ENCODE measurements at regions not wholly inside any gene's neighbourhood (a gene's known extent, or its start where the extent isn't known, plus 50 kb on each side); places are given as distances from the start of the nearest gene placed in this dataset.

- Histone ChIP-seq H3K36me3 (no peaks in the 10 kb centered on the region), H3K9me3 (no peaks in the 10 kb centered on the region), H3K4me1 (no peaks in the 10 kb centered on the region), H3K27ac (no peak overlapping the region), H3K27me3 (no peaks in the 10 kb centered on the region), H3K4me3 (no peak overlapping the region)
- TF ChIP-seq CTCF (IDR thresholded peaks at IDR 0.05) = no peak
- intact Hi-C loops (cut with DNase I) = no loop called here
- DNase-seq (ENCODE audit: low spot score in 2 of 2) = no peak
Measured at GRCh38 chr14:54192610-54193009, 204.2 kb upstream of the CDKN3 start.

- Histone ChIP-seq H3K27me3 (no peaks in the 10 kb centered on the region), H3K4me3 (no peak overlapping the region), H3K36me3 (no peaks in the 10 kb centered on the region), H3K4me1 (no peaks in the 10 kb centered on the region), H3K27ac (no peak overlapping the region), H3K9me3 (no peaks in the 10 kb centered on the region)
- DNase-seq (ENCODE audit: low spot score in 2 of 2) = no peak
- intact Hi-C loops (cut with DNase I) = no loop called here
- no peak for TF ChIP-seq CTCF (IDR thresholded peaks at IDR 0.05)
Measured at GRCh38 chr14:54193871-54194270, 202.9 kb upstream of the CDKN3 start.

GRCh38 chr14:54194501-54194900, 202.3 kb upstream of the CDKN3 start:
- TF ChIP-seq CTCF (IDR thresholded peaks at IDR 0.05) = no peak
- no peaks in the 10 kb centered on the region for H3K4me1 ChIP-seq
- H3K9me3 ChIP-seq = no peaks in the 10 kb centered on the region
- no peak overlapping the region for H3K4me3 ChIP-seq
- DNase-seq (ENCODE audit: low spot score in 2 of 2) = no peak
- no peaks in the 10 kb centered on the region for H3K27me3 ChIP-seq
- H3K36me3 ChIP-seq = no peaks in the 10 kb centered on the region
- intact Hi-C loops (cut with DNase I) = no loop called here
- H3K27ac ChIP-seq = no peak overlapping the region

GRCh38 chr14:54197369-54197768, 199.4 kb upstream of the CDKN3 start:
- Histone ChIP-seq H3K9me3 (no peaks in the 10 kb centered on the region), H3K4me1 (no peaks in the 10 kb centered on the region), H3K4me3 (no peak overlapping the region), H3K36me3 (no peaks in the 10 kb centered on the region), H3K27ac (no peak overlapping the region), H3K27me3 (no peaks in the 10 kb centered on the region)
- DNase-seq (ENCODE audit: low spot score in 2 of 2) = no peak
- TF ChIP-seq CTCF (IDR thresholded peaks at IDR 0.05) = no peak
- intact Hi-C loops (cut with DNase I) = no loop called here

- Histone ChIP-seq H3K4me3 (no peak overlapping the region), H3K27ac (no peak overlapping the region), H3K4me1 (no peaks in the 10 kb centered on the region), H3K27me3 (no peaks in the 10 kb centered on the region), H3K9me3 (no peaks in the 10 kb centered on the region), H3K36me3 (no peaks in the 10 kb centered on the region)
- TF ChIP-seq CTCF (IDR thresholded peaks at IDR 0.05) = no peak
- no peak for DNase-seq (ENCODE audit: low spot score in 2 of 2)
- intact Hi-C loops (cut with DNase I) = no loop called here
Measured at GRCh38 chr14:54200726-54201125, 196.1 kb upstream of the CDKN3 start.

- no peaks in the 10 kb centered on the region for H3K9me3 ChIP-seq
- TF ChIP-seq CTCF (IDR thresholded peaks at IDR 0.05) = no peak
- intact Hi-C loops (cut with DNase I) = no loop called here
- H3K4me1 ChIP-seq = no peaks in the 10 kb centered on the region
- H3K4me3 ChIP-seq = no peak overlapping the region
- H3K36me3 ChIP-seq = no peaks in the 10 kb centered on the region
- no peak overlapping the region for H3K27ac ChIP-seq
- DNase-seq (ENCODE audit: low spot score in 2 of 2) = no peak
- no peaks in the 10 kb centered on the region for H3K27me3 ChIP-seq
Measured at GRCh38 chr14:54202288-54202687, 194.5 kb upstream of the CDKN3 start.
